ENCODE measurements at regions not wholly inside any gene's neighbourhood (a gene's known extent, or its start where the extent isn't known, plus 50 kb on each side); places are given as distances from the start of the nearest gene placed in this dataset.

DNA sequence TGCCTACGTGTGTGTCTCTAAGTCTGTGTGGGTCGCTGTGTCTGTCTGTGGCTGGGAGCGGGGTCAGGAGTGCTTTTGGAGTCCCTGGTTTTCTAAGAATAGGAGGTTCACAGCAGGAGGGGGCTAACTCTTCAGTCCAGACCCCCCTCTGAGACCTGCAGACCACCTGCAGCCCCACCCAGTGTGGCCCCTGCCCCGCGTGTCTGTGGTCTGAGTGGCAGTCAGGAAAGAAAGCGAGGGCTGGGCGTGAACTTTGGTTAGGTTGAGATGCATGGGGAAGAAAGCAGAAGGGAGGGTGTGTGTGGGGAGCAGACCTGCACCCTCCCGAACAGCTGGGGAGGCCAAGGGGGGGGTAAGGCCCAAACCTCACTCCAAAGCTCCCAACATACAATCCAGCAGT is 144.9 kb upstream of the TPM1 start:
- TF ChIP-seq, protein P1, sequence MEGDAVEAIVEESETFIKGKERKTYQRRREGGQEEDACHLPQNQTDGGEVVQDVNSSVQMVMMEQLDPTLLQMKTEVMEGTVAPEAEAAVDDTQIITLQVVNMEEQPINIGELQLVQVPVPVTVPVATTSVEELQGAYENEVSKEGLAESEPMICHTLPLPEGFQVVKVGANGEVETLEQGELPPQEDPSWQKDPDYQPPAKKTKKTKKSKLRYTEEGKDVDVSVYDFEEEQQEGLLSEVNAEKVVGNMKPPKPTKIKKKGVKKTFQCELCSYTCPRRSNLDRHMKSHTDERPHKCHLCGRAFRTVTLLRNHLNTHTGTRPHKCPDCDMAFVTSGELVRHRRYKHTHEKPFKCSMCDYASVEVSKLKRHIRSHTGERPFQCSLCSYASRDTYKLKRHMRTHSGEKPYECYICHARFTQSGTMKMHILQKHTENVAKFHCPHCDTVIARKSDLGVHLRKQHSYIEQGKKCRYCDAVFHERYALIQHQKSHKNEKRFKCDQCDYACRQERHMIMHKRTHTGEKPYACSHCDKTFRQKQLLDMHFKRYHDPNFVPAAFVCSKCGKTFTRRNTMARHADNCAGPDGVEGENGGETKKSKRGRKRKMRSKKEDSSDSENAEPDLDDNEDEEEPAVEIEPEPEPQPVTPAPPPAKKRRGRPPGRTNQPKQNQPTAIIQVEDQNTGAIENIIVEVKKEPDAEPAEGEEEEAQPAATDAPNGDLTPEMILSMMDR (IDR thresholded peaks at IDR 0.05), result no peak
- no peak for TF ChIP-seq ZFX (IDR thresholded peaks at IDR 0.05; ENCODE audit: borderline replicate concordance)
- no peak overlapping the region for H3K27ac ChIP-seq

DNA sequence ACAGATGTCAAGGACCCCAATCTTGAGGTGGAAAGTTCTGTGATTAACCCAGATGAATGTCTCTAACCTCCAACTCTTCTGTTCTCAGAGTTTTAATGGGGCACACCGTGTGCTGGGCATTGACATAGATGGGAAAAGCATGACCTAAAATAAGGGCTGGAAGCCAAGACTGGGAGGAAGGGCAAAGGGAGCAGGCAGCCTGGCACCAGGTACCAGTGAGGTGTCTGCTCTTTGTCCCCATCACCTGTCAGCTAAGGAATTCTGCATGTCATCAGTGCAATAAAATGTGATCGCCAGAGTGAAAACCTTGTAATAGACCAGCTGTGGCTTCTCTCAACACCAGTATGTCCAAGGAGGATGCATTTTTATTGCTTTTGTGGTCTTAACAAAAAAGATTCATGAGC is 143.5 kb upstream of the TPM1 start:
- no peak for TF ChIP-seq ZFX (IDR thresholded peaks at IDR 0.05; ENCODE audit: borderline replicate concordance)
- TF ChIP-seq, protein P1 (IDR thresholded peaks at IDR 0.05), result no peak
- no peak overlapping the region for H3K27ac ChIP-seq

DNA sequence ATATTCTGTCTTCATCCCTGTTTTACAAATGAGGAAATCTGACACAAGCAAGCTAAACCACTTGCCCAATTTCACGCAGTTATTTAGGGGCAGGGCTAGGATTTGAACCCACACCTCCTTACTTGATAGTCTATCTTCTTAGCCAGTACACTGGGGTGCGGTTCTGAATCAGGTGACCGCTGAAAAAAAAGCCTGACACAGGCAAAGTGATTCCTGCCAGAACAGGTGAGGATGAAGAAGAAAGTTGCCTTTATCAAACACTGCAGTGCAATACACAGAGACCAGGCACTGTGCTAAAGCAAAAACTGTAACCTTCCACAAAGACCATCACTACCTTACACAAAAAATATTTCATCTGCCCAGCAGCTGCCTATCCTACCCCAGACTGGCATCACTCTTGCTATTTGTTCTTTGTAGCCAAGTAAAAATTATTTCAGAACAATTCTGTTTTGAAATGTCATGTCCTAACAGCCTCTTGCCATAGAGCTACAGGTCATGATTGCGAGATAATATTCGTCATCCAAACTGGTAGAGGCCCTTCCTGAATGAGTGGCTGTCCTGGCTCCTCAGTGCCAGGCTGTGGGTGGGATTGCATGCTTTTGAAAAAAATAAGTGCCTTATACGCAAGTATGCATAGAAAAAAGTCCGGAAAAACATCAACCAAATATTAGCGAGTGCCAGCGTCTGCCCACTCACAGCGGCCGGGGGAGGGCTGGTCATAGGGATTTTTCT is 142.3 kb upstream of the TPM1 start:
- no peak overlapping the region for H3K27ac ChIP-seq

DNA sequence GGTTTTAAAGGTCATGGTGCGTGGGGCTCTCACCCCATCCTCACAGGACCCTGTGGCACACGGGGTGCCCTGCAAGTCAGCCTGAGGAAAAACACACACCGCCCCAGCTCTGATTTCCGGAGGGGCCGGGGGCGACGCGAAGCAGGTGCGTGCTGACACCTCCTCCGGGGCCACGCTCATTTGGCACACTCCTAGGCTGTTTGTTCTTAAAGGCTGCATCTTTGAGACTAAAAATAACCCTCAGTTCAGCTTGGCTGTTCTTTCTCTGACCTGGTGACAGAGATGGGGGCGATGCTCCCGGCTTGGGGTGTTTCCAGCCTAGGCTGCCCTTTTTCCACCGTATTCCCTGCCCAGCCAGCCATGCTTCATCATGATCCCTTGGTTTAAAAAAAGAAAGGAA is 141.5 kb upstream of the TPM1 start:
- H3K27ac ChIP-seq, result no peak overlapping the region
- no peak for TF ChIP-seq ZFX (IDR thresholded peaks at IDR 0.05; ENCODE audit: borderline replicate concordance)
- TF ChIP-seq, protein P1 (IDR thresholded peaks at IDR 0.05), result no peak

More for the DNA sequence above, 142.3 kb upstream of the TPM1 start:
- TF ChIP-seq, protein P1 (IDR thresholded peaks at IDR 0.05), result no peak
- TF ChIP-seq ZFX (IDR thresholded peaks at IDR 0.05; ENCODE audit: borderline replicate concordance), result no peak

DNA sequence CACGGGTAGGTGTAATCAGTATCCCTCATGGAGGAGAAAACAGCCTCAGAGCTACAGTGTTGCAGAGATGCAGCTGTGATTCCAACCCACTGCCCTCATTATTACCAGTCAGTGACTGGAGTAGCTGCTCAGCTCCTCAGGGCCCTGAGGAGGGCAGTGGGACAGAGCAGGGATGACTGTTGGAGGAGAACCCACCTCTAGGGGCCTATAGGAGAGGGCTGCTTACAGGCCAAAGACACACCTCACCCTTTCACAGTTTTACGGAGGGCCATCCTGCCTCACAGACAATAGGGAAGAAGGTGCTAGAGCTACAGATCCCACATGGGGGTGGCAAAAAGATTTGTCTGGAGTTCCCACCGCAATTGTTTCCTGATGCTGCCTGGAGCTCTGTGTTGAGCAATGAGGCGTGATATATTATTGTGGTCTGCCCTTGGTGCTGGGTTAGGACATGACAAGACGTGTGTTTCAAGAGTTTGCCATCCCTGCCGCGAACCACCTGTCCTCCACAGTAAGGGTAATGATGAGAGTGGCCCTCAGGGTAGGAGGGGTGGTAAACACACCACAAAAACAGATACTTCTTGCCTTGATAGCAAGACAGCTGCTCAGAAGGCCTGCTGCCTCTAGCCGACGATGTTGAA is 140.5 kb upstream of the TPM1 start:
- TF ChIP-seq, protein P1 (IDR thresholded peaks at IDR 0.05), result no peak
- TF ChIP-seq ZFX (IDR thresholded peaks at IDR 0.05; ENCODE audit: borderline replicate concordance), result no peak
- no peak overlapping the region for H3K27ac ChIP-seq

DNA sequence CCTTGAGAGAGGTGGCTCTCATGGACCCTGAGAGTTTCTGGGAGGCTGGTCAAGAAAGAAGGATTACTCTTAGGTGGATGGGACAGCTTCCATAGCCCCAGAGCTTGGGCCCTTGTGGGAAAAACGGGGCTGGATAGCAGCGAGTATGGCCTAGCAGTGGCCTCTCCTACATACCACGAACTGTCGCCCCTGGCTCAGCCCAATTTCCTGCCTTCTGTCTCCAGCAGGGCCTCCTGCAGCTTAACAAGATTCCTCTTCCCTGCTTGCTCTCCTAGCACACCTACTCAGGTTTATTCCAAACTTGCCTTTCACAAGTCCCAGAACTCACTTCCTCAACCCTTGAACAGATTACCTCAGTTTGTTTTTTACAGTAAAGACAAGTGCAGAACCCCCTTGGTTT is 139.7 kb upstream of the TPM1 start:
- TF ChIP-seq, protein P1 (IDR thresholded peaks at IDR 0.05), result no peak
- TF ChIP-seq ZFX (IDR thresholded peaks at IDR 0.05; ENCODE audit: borderline replicate concordance), result no peak
- H3K27ac ChIP-seq, result no peak overlapping the region

DNA sequence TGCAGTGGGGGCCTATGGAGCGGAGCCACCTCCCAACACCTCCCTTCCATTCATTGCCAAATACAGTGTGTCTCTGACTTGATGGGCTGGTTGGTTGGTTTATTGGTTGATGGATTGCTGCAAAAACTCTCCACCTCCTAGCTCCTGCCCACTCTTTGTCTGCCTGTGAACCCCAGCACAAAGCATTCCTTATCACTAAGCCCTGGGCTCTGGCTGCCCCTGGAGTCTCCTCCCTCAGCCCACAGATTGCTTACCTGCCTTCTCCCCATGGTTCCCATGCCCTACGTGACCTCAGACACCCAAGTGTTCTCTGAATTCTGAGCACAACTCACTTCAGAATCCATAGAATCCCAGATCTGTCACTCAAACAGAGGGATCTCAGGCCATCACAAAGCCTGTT is 139.1 kb upstream of the TPM1 start:
- TF ChIP-seq, protein P1 (IDR thresholded peaks at IDR 0.05), result no peak
- no peak for TF ChIP-seq ZFX (IDR thresholded peaks at IDR 0.05; ENCODE audit: borderline replicate concordance)
- no peak overlapping the region for H3K27ac ChIP-seq

Measured in 22Rv1 (cell line).